K562 (cell line): ENCODE measurements at regions not wholly inside any gene's neighbourhood (a gene's known extent, or its start where the extent isn't known, plus 50 kb on each side); places are given as distances from the start of the nearest gene placed in this dataset.
A peak's percentile ranks its signal among the peaks of the same experiment; 100 is the strongest.

Source experiments
- ATAC-seq: fragments of 200-7000 bp; cut with Tn5 transposase; 3 replicates; pipeline ENCODE4 v1.9.1; 2020; ENCODE audit warnings: moderate library complexity
- BruUV-seq: library from RNA; stranded (reverse); fragments of 400-500 nt; replicated peaks from 2 replicates; lab custom pipeline; 2021; lab: Mats Ljungman, UMichigan
- CTCF ChIA-PET: fragments of 300-600 bp; formaldehyde crosslinking; extraction: SDS; loops from one replicate; lab custom pipeline; 2021; ENCODE audit warnings: low intra/inter-chr PET ratio; lab: Yijun Ruan, JAX
- POLR2A ChIA-PET: fragments of 300-600, 350-650 bp; sonication (Branson Sonifier 250); formaldehyde crosslinking; extraction: SDS; loops from one replicate; lab custom pipeline; 2021; ENCODE audit warnings: antibody characterized with exemption, inconsistent platforms; lab: Yijun Ruan, JAX
- DNase-seq, 4 experiments: peaks; one replicate each; pipeline versions ENCODE4 v3.0.0 to v3.0.0-alpha.2; 2011 to 2018; ENCODE audit warnings: low spot score in 3 of 4, mixed read lengths in 3 of 4; ENCODE audit errors: extremely low read depth in 1 of 4
- FAIRE-seq: peaks from 2 replicates; lab custom pipeline; 2011; peaks lifted over from hg19 to GRCh38; lab: Jason Lieb, UNC
- H2AFZ ChIP-seq: 2 replicates; pipeline ENCODE4 v1.6.0; 2011; ENCODE audit warnings: low read depth, low read length, control low read depth, inconsistent platforms
- H3K27ac ChIP-seq: fragments of 200-600 bp; 3 replicates; pipeline ENCODE4 v1.8.0; 2011; ENCODE audit warnings: low read depth, mild to moderate bottlenecking, control low read depth, inconsistent platforms, low read length, moderate library complexity, mixed read lengths; ENCODE audit errors: extremely low read depth
- H3K27me3 ChIP-seq, 2 experiments: fragments of 300-600 bp in 1 of 2; 2 replicates in 1 of 2; 3 replicates in 1 of 2; pipeline versions ENCODE4 v1.6.0 to v1.8.0; 2011; ENCODE audit warnings: inconsistent platforms in 2 of 2, low read length in 2 of 2, mild to moderate bottlenecking in 1 of 2, mixed read lengths in 1 of 2, moderate library complexity in 1 of 2; ENCODE audit not compliant: control insufficient read depth in 2 of 2, insufficient read depth in 2 of 2
- H3K36me3 ChIP-seq: fragments of 300-600 bp; 3 replicates; pipeline ENCODE4 v1.8.0; 2011; ENCODE audit warnings: mild to moderate bottlenecking, low read length, inconsistent platforms; ENCODE audit not compliant: control insufficient read depth, insufficient read depth
- H3K4me1 ChIP-seq, 2 experiments: fragments of 200-600 bp in 1 of 2; replicated peaks in 1 of 2; 2 replicates in 1 of 2; 3 replicates in 1 of 2; pipeline versions ENCODE4 v1.5.1 to v1.8.0; 2011; ENCODE audit warnings: inconsistent platforms in 2 of 2, low read length in 2 of 2, mild to moderate bottlenecking in 1 of 2, mixed read lengths in 1 of 2, moderate library complexity in 1 of 2; ENCODE audit not compliant: control insufficient read depth in 2 of 2, insufficient read depth in 2 of 2
- H3K4me2 ChIP-seq: 2 replicates; pipeline ENCODE4 v1.6.1; 2011; ENCODE audit warnings: low read length, control low read depth, inconsistent platforms, mixed read lengths; ENCODE audit not compliant: insufficient read depth
- H3K4me3 ChIP-seq: fragments of 200-600 bp; sonication (generic), shearing (Covaris generic); 2 replicates; pipeline ENCODE4 v1.5.1; 2016; ENCODE audit warnings: control low read depth, inconsistent platforms
- H3K79me2 ChIP-seq: fragments of 200-600 bp; 3 replicates; pipeline ENCODE4 v1.8.0; 2011; ENCODE audit warnings: low read length, inconsistent platforms; ENCODE audit not compliant: control insufficient read depth, insufficient read depth
- H3K9ac ChIP-seq, 2 experiments: 2 replicates each; pipeline versions ENCODE4 v1.6.0 to v1.6.1; 2011; ENCODE audit warnings: low read depth in 2 of 2, low read length in 2 of 2, control low read depth in 1 of 2, inconsistent platforms in 1 of 2, mild to moderate bottlenecking in 1 of 2, mixed read lengths in 1 of 2; ENCODE audit not compliant: insufficient read depth in 1 of 2
- H3K9me1 ChIP-seq: one replicate; pipeline ENCODE4 v1.6.0; 2011; ENCODE audit warnings: inconsistent platforms, mild to moderate bottlenecking, low read length, moderate library complexity; ENCODE audit not compliant: control insufficient read depth, insufficient read depth
- H3K9me3 ChIP-seq: replicated peaks from 2 replicates; pipeline ENCODE4 v1.5.1; 2011; ENCODE audit warnings: low read depth, low read length, inconsistent platforms; ENCODE audit not compliant: control insufficient read depth, insufficient read depth
- H4K20me1 ChIP-seq: replicated peaks from 2 replicates; pipeline ENCODE4 v1.6.1; 2011; ENCODE audit warnings: low read length, inconsistent platforms, mixed read lengths; ENCODE audit not compliant: control insufficient read depth, insufficient read depth
- ARID1B ChIP-seq: fragments of 450-650 bp; IDR thresholded peaks from 2 replicates; pipeline ENCODE4 v1.6.1; 2016; ENCODE audit warnings: antibody characterized with exemption, mild to moderate bottlenecking, inconsistent platforms
- BACH1 ChIP-seq: fragments of 200-800 bp; sonication (Bioruptor generic); IDR thresholded peaks from 2 replicates; pipeline ENCODE4 v1.6.1; 2016; ENCODE audit warnings: missing genetic modification characterization, missing compliant biosample characterization
- C11orf30 ChIP-seq: fragments of 450-650 bp; IDR thresholded peaks from 2 replicates; pipeline ENCODE4 v1.6.1; 2016; ENCODE audit warnings: low read depth, mild to moderate bottlenecking
- FIP1L1 ChIP-seq: fragments of 200-400 bp; formaldehyde crosslinking; IDR thresholded peaks from 2 replicates; pipeline ENCODE4 v1.6.1; 2018; ENCODE audit warnings: mild to moderate bottlenecking, low read depth, low read length; ENCODE audit not compliant: poor library complexity, severe bottlenecking
- IRF1 ChIP-seq: sonication (generic); formaldehyde crosslinking; IDR thresholded peaks from 2 replicates; pipeline ENCODE4 v1.8.0; 2022; ENCODE audit warnings: missing genetic modification reagents, mild to moderate bottlenecking, borderline replicate concordance
- PHB2 ChIP-seq: fragments of 450-650 bp; IDR thresholded peaks from 2 replicates; pipeline ENCODE4 v1.6.1; 2017; ENCODE audit warnings: low read depth
- SETDB1 ChIP-seq: IDR thresholded peaks from one replicate; pipeline ENCODE4 v1.6.1; 2012; ENCODE audit warnings: low read length, control low read depth, inconsistent platforms
- TRIM25 ChIP-seq: fragments of 450-650 bp; IDR thresholded peaks from 2 replicates; pipeline ENCODE4 v1.7.0; 2016; ENCODE audit warnings: borderline replicate concordance
- ZNF316 ChIP-seq: fragments of 450-650 bp; IDR thresholded peaks from 2 replicates; pipeline ENCODE4 v1.6.1; 2016
- WGBS: fragments of 100-300 bp; shearing (Covaris generic); methylation state at CpG from one replicate; pipeline ENCODE4 v1.1.6; 2016; ENCODE audit warnings: low coverage, mixed read lengths; ENCODE audit not compliant: insufficient coverage; ENCODE audit errors: missing lambda C conversion rate; 5-methylcytosine and 5-hydroxymethylcytosine counted together
- in situ Hi-C: fragments of 300-500 bp; cut with MboI; formaldehyde crosslinking; loops from 4 replicates; pipeline ENCODE4 v1.15.0; 2018; ENCODE audit warnings: inconsistent platforms, mixed read lengths
- intact Hi-C: fragments of 100-400 bp; cut with micrococcal nuclease; formaldehyde crosslinking; loops from 2 replicates; pipeline ENCODE4 v1.14.2; 2022

DNA sequence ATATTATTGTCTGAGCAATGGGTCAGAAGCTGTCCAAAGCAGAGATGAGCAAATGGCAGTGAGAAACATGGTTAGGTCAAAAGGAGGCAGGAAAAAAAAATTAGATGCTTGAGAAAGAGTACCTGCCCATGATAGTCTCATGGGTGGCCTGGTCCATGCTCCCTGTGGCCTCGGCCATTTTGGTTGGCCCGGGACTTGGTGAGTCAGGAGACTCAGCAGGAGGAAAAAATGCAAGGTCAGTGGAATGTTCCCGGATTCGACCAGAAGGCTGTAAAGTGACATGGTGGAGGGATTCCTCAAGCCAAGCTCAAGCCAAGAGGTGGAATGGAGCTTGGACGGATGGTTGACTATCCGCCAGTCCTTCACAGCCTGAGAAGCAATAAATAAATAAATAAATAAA is 236.7 kb downstream of the ASMT start:
- Histone ChIP-seq H3K4me2 (no peak overlapping the region), H3K36me3 (no peaks in the 10 kb centered on the region), H2AFZ (no peak overlapping the region), H3K79me2 (no peaks in the 10 kb centered on the region), H3K27ac (no peak overlapping the region), H3K9ac (no peak overlapping the region), H3K4me3 (no peak overlapping the region), H3K9me1 (no peaks in the 10 kb centered on the region), H3K4me1 (no peaks in the 10 kb centered on the region)
- intact Hi-C loops (no loop called here), in situ Hi-C loops (no loop called here)
- CTCF ChIA-PET = no interaction called here
- ATAC-seq (no peak), DNase-seq (no peak)
- BruUV-seq = no TSS peak
- no peak for TF ChIP-seq SETDB1
- TF ChIP-seq TRIM25 = no peak
- peak; percentile 22; the same call in 1 of the 2 replicates for TF ChIP-seq C11orf30
- TF ChIP-seq ARID1B = no peak
- TF ChIP-seq FIP1L1 = no peak
- TF ChIP-seq PHB2 = no peak
- TF ChIP-seq IRF1 (CRISPR knock-in tag) = no peak
- TF ChIP-seq BACH1 (tag) = no peak
- TF ChIP-seq ZNF316 = 0 out of 2 replicates have a peak, but pooled peaks have one; percentile 18
- TF ChIP-seq, all 486 proteins: peak for 2
- WGBS = 0% methylated on average over 6 of the region's 6 CpGs
- no peaks in the 10 kb centered on the region for H4K20me1 ChIP-seq
- POLR2A ChIA-PET = no interaction called here
- no peaks in the 10 kb centered on the region for H3K9me3 ChIP-seq
- FAIRE-seq = no peak
- H3K27me3 ChIP-seq = peaks cover 0 to 31% of the 10 kb centered on the region in 2 experiments; a peak in 2 of 5 replicates
